HL-60 (cell line): ENCODE measurements at regions not wholly inside any gene's neighbourhood (a gene's known extent, or its start where the extent isn't known, plus 50 kb on each side); places are given as distances from the start of the nearest gene placed in this dataset.

Experiments
- GABPA ChIP-seq: IDR thresholded peaks from 2 replicates; pipeline ENCODE4 v1.6.1; 2012; ENCODE audit warnings: low read depth
- POLR2AphosphoS5 ChIP-seq: IDR thresholded peaks from 2 replicates; pipeline ENCODE4 v1.6.1; 2012; ENCODE audit warnings: low read depth
- TF ChIP-seq, protein P1 (sequence below): IDR thresholded peaks from one replicate; pipeline ENCODE4 v1.5.1; 2011; ENCODE audit warnings: low read length, control low read depth, inconsistent platforms; ENCODE audit not compliant: insufficient read depth

DNA sequence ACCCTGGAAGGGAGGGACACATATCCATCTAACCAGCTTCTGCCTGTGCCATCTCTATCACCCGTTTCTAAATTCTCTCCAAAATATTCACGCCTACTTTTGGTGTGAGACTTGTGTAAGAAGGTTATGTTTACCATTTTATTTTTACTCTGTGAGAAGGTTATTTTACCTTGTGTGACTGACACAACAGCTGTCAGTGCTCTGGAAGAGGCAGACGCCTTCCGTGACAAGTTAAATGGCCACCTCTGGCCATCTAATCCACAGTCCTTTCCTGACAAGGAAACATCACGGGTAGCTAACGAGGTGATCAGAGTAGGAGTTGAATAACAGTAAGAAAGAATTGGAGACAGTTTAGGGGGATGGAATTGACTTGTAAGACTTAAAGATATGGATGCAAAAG is 443.8 kb upstream of the PIK3R1 start:
- TF ChIP-seq, protein P1, sequence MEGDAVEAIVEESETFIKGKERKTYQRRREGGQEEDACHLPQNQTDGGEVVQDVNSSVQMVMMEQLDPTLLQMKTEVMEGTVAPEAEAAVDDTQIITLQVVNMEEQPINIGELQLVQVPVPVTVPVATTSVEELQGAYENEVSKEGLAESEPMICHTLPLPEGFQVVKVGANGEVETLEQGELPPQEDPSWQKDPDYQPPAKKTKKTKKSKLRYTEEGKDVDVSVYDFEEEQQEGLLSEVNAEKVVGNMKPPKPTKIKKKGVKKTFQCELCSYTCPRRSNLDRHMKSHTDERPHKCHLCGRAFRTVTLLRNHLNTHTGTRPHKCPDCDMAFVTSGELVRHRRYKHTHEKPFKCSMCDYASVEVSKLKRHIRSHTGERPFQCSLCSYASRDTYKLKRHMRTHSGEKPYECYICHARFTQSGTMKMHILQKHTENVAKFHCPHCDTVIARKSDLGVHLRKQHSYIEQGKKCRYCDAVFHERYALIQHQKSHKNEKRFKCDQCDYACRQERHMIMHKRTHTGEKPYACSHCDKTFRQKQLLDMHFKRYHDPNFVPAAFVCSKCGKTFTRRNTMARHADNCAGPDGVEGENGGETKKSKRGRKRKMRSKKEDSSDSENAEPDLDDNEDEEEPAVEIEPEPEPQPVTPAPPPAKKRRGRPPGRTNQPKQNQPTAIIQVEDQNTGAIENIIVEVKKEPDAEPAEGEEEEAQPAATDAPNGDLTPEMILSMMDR = no peak
- TF ChIP-seq GABPA (no peak), POLR2AphosphoS5 (no peak)
